Upper lobe of left lung (tissue), 4 donors: ENCODE measurements at regions not wholly inside any gene's neighbourhood (a gene's known extent, or its start where the extent isn't known, plus 50 kb on each side); places are given as distances from the start of the nearest gene placed in this dataset.

Experiments used
- CTCF ChIP-seq, 6 experiments: fragments of 450-650 bp in 4 of 6; fragments of 200-600 bp in 2 of 6; sonication (generic) in 2 of 6; IDR thresholded peaks; one replicate each; pipeline ENCODE4 v1.5.1; 2016 to 2019; ENCODE audit warnings: antibody characterized with exemption in 6 of 6
- POLR2A ChIP-seq, 4 donors: fragments of 450-650 bp; IDR thresholded peaks; one replicate each; pipeline ENCODE4 v1.5.1; 2016 to 2017; ENCODE audit warnings: antibody characterized with exemption in 4 of 4, mild to moderate bottlenecking in 2 of 4
- POLR2AphosphoS5 ChIP-seq, 2 donors: sonication (generic); formaldehyde crosslinking; IDR thresholded peaks; one replicate each; pipeline ENCODE4 v1.5.1; 2017; ENCODE audit warnings: antibody characterized with exemption in 2 of 2

GRCh38 chr6:169398342-169399105 is 144.9 kb upstream of the THBS2 start:
- TF ChIP-seq CTCF (IDR thresholded peaks at IDR 0.05) (no peak), POLR2AphosphoS5 (IDR thresholded peaks at IDR 0.05) (no peak), POLR2A (IDR thresholded peaks at IDR 0.05) (no peak)
